HUDEP-2 (cell line): ENCODE measurements at regions not wholly inside any gene's neighbourhood (a gene's known extent, or its start where the extent isn't known, plus 50 kb on each side); places are given as distances from the start of the nearest gene placed in this dataset.

Source experiments
- DNase-seq, 76 experiments: peaks; one replicate each; lab custom pipeline; 2025; ENCODE audit not compliant: unreplicated experiment in 76 of 76; lab: John Stamatoyannopoulos, UW

GRCh38 chr5:171509467-171509866 lies 90.0 kb downstream of the FGF18 start:
- no peak for DNase-seq

- no peak for DNase-seq
Measured at GRCh38 chr5:171512397-171512796, 93.0 kb downstream of the FGF18 start.

- no peak for DNase-seq
Measured at GRCh38 chr5:171513591-171513990, 94.1 kb downstream of the FGF18 start.

- no peak for DNase-seq
Measured at GRCh38 chr5:171518916-171519315, 99.5 kb downstream of the FGF18 start.

GRCh38 chr5:171520300-171521174 lies 101.1 kb downstream of the FGF18 start:
- no peak for DNase-seq

GRCh38 chr5:171521219-171521633 lies 101.8 kb downstream of the FGF18 start:
- DNase-seq: no peak

GRCh38 chr5:171521679-171522078 lies 102.2 kb downstream of the FGF18 start:
- no peak for DNase-seq

- DNase-seq: no peak
Measured at GRCh38 chr5:171523781-171524180, 104.3 kb downstream of the FGF18 start.

- DNase-seq: no peak
Measured at GRCh38 chr5:171524466-171524865, 105.0 kb downstream of the FGF18 start.

GRCh38 chr5:171525085-171525484 lies 105.6 kb downstream of the FGF18 start:
- DNase-seq: no peak

- DNase-seq: no peak
Measured at GRCh38 chr5:171528036-171528435, 108.6 kb downstream of the FGF18 start.

GRCh38 chr5:171528865-171529614 lies 109.6 kb downstream of the FGF18 start:
- no peak for DNase-seq

GRCh38 chr5:171531638-171532037 lies 112.2 kb downstream of the FGF18 start:
- DNase-seq: no peak

GRCh38 chr5:171533153-171533552 lies 113.7 kb downstream of the FGF18 start:
- DNase-seq: no peak

GRCh38 chr5:171534043-171534895 lies 114.8 kb downstream of the FGF18 start:
- DNase-seq: no peak

GRCh38 chr5:171535162-171535561 lies 115.7 kb downstream of the FGF18 start:
- DNase-seq: no peak

GRCh38 chr5:171537070-171537849 lies 117.8 kb downstream of the FGF18 start:
- DNase-seq: no peak

GRCh38 chr5:171537923-171538537 lies 118.6 kb downstream of the FGF18 start:
- no peak for DNase-seq

- DNase-seq: no peak
Measured at GRCh38 chr5:171538681-171539080, 119.2 kb downstream of the FGF18 start.

GRCh38 chr5:171540865-171541264 lies 121.4 kb downstream of the FGF18 start:
- no peak for DNase-seq
